HCT116 (cell line): ENCODE measurements at regions not wholly inside any gene's neighbourhood (a gene's known extent, or its start where the extent isn't known, plus 50 kb on each side); places are given as distances from the start of the nearest gene placed in this dataset.

Source experiments
- ATF3 ChIP-seq: IDR thresholded peaks from 2 replicates; pipeline ENCODE4 v1.6.1; 2012
- CTCF ChIP-seq, 3 experiments: fragments of 200-600 bp in 1 of 3; sonication (generic) in 1 of 3; IDR thresholded peaks in 2 of 3; conservative IDR thresholded peaks in 1 of 3; 2 replicates each; pipeline ENCODE4 v1.5.1; 2012 to 2017; ENCODE audit warnings: low read depth in 2 of 3, low read length in 2 of 3, antibody characterized with exemption in 1 of 3, borderline replicate concordance in 1 of 3, control low read depth in 1 of 3, mild to moderate bottlenecking in 1 of 3, mixed read lengths in 1 of 3, mixed run types in 1 of 3, moderate library complexity in 1 of 3; ENCODE audit not compliant: insufficient read depth in 1 of 3
- JUND ChIP-seq: IDR thresholded peaks from 2 replicates; pipeline ENCODE4 v1.6.1; 2012
- POLR2A ChIP-seq: IDR thresholded peaks from 2 replicates; pipeline ENCODE4 v1.7.0; 2011; ENCODE audit warnings: borderline replicate concordance; ENCODE audit not compliant: insufficient read depth, insufficient read length; ENCODE audit errors: extremely low read depth
- POLR2AphosphoS5 ChIP-seq: IDR thresholded peaks from 2 replicates; pipeline ENCODE4 v1.6.1; 2011; ENCODE audit warnings: mild to moderate bottlenecking, low read depth, low read length, moderate library complexity
- RAD21 ChIP-seq: IDR thresholded peaks from 2 replicates; pipeline ENCODE4 v1.6.1; 2012; ENCODE audit warnings: low read depth, mild to moderate bottlenecking
- SIN3A ChIP-seq: IDR thresholded peaks from 2 replicates; pipeline ENCODE4 v1.6.1; 2012; ENCODE audit warnings: low read depth
- SP1 ChIP-seq: IDR thresholded peaks from 2 replicates; pipeline ENCODE4 v1.6.1; 2012; ENCODE audit warnings: low read depth
- YY1 ChIP-seq: IDR thresholded peaks from 2 replicates; pipeline ENCODE4 v1.6.1; 2011; ENCODE audit warnings: low read length, low read depth, moderate library complexity, mild to moderate bottlenecking; ENCODE audit not compliant: insufficient replicate concordance; ENCODE audit errors: extremely low read depth

- TF ChIP-seq CTCF (IDR thresholded peaks at IDR 0.05 in 2 of 3, conservative IDR thresholded peaks at IDR 0.05 in 1 of 3; ENCODE audit: borderline replicate concordance in 1 of 3, insufficient read depth in 1 of 3, low read depth in 2 of 3, low read length in 2 of 3) = no peak
- TF ChIP-seq SP1 = no peak
- no peak for TF ChIP-seq POLR2A
- TF ChIP-seq SIN3A = no peak
- TF ChIP-seq JUND = no peak
- no peak for TF ChIP-seq RAD21
- no peak for TF ChIP-seq ATF3
- TF ChIP-seq POLR2AphosphoS5 = no peak
- TF ChIP-seq YY1 = no peak
Measured at GRCh38 chr9:38176251-38176650, 107.2 kb upstream of the SHB start.
